ENCODE measurements at regions not wholly inside any gene's neighbourhood (a gene's known extent, or its start where the extent isn't known, plus 50 kb on each side); places are given as distances from the start of the nearest gene placed in this dataset.

GRCh38 chr3:26997226-26997625 is 372.0 kb downstream of the NEK10 start:
- no peak overlapping the region for H3K4me3 ChIP-seq (replicated peaks in 1 of 3; ENCODE audit: low read depth in 2 of 3, low read length in 3 of 3)
- no peaks in the 10 kb centered on the region for H3K79me2 ChIP-seq (ENCODE audit: insufficient read depth, low read length)
- no peaks in the 10 kb centered on the region for H3K27me3 ChIP-seq (ENCODE audit: control insufficient read depth in 2 of 2, insufficient read depth in 2 of 2, low read length in 2 of 2)
- H3K9me3 ChIP-seq (replicated peaks in 1 of 2; ENCODE audit: control insufficient read depth in 1 of 2, insufficient read depth in 1 of 2, low read length in 2 of 2): peaks cover 3 to 4% of the 10 kb centered on the region in 2 donors
- intact Hi-C loops (cut with micrococcal nuclease): no loop called here
- H3K4me1 Mint-ChIP-seq: no peaks in the 10 kb centered on the region
- H3K27ac ChIP-seq (ENCODE audit: low read depth in 1 of 2, low read length in 2 of 2): no peak overlapping the region
- no peaks in the 10 kb centered on the region for H3K36me3 Mint-ChIP-seq
- H3K4me2 ChIP-seq (replicated peaks; ENCODE audit: extremely low read depth, low read length, poor library complexity, severe bottlenecking): no peak overlapping the region
- no peaks in the 10 kb centered on the region for H4K20me1 ChIP-seq (ENCODE audit: insufficient read depth, low read length)
- no peak for TF ChIP-seq CTCF (IDR thresholded peaks at IDR 0.05)
- 86% methylated on average over 1 of the region's 1 CpG for WGBS (ENCODE audit: insufficient coverage)
- H2AFZ ChIP-seq (ENCODE audit: insufficient read depth, low read depth, low read length, poor library complexity, severe bottlenecking): no peak overlapping the region
- peaks cover 5 to 18% (median 9%) of the 10 kb centered on the region in 7 donors for H3K9me3 Mint-ChIP-seq
- H3K36me3 ChIP-seq (replicated peaks in 1 of 2; ENCODE audit: control insufficient read depth in 1 of 2, insufficient read depth in 2 of 2, low read length in 2 of 2): no peaks in the 10 kb centered on the region
- H3K4me3 Mint-ChIP-seq: no peak overlapping the region
- no peak for DNase-seq
- peaks cover 0 to 2% (median 2%) of the 10 kb centered on the region in 3 donors for H3K27me3 Mint-ChIP-seq (ENCODE audit: low read depth in 3 of 3)
- H3K27ac Mint-ChIP-seq: no peak overlapping the region
- no peak overlapping the region for H3K9ac ChIP-seq (ENCODE audit: insufficient read depth, low read length, poor library complexity, severe bottlenecking)
- no peaks in the 10 kb centered on the region for H3K4me1 ChIP-seq (ENCODE audit: control insufficient read depth in 1 of 2, insufficient read depth in 2 of 2, low read length in 2 of 2)

GRCh38 chr3:27010834-27011233 is 358.3 kb downstream of the NEK10 start:
- whole genome bisulfite sequencing (ENCODE audit: insufficient coverage): no CpG with 5 or more reads among the region's 1 CpG
- peaks cover 3 to 4% of the 10 kb centered on the region in 2 donors for H3K9me3 ChIP-seq (replicated peaks in 1 of 2; ENCODE audit: control insufficient read depth in 1 of 2, insufficient read depth in 1 of 2, low read length in 2 of 2)
- H3K4me2 ChIP-seq (replicated peaks; ENCODE audit: extremely low read depth, low read length, poor library complexity, severe bottlenecking): no peak overlapping the region
- Mint-ChIP-seq H3K27ac (no peak overlapping the region), H3K27me3 (ENCODE audit: low read depth in 3 of 3) (no peaks in the 10 kb centered on the region), H3K36me3 (no peaks in the 10 kb centered on the region), H3K4me3 (no peak overlapping the region), H3K9me3 (peaks cover 0 to 9% (median 4%) of the 10 kb centered on the region in 7 donors), H3K4me1 (no peaks in the 10 kb centered on the region)
- no peak overlapping the region for H3K4me3 ChIP-seq (replicated peaks in 1 of 3; ENCODE audit: low read depth in 2 of 3, low read length in 3 of 3)
- no peaks in the 10 kb centered on the region for H3K79me2 ChIP-seq (ENCODE audit: insufficient read depth, low read length)
- H4K20me1 ChIP-seq (ENCODE audit: insufficient read depth, low read length): no peaks in the 10 kb centered on the region
- no peaks in the 10 kb centered on the region for H3K36me3 ChIP-seq (replicated peaks in 1 of 2; ENCODE audit: control insufficient read depth in 1 of 2, insufficient read depth in 2 of 2, low read length in 2 of 2)
- no peaks in the 10 kb centered on the region for H3K4me1 ChIP-seq (ENCODE audit: control insufficient read depth in 1 of 2, insufficient read depth in 2 of 2, low read length in 2 of 2)
- H3K9ac ChIP-seq (ENCODE audit: insufficient read depth, low read length, poor library complexity, severe bottlenecking): no peak overlapping the region
- H2AFZ ChIP-seq (ENCODE audit: insufficient read depth, low read depth, low read length, poor library complexity, severe bottlenecking): no peak overlapping the region
- no peak for DNase-seq
- no peak overlapping the region for H3K27ac ChIP-seq (ENCODE audit: low read depth in 1 of 2, low read length in 2 of 2)
- intact Hi-C loops (cut with micrococcal nuclease): no loop called here
- no peak for TF ChIP-seq CTCF (IDR thresholded peaks at IDR 0.05)
- no peaks in the 10 kb centered on the region for H3K27me3 ChIP-seq (ENCODE audit: control insufficient read depth in 2 of 2, insufficient read depth in 2 of 2, low read length in 2 of 2)
